Vagina (tissue), 2 donors: ENCODE measurements at regions not wholly inside any gene's neighbourhood (a gene's known extent, or its start where the extent isn't known, plus 50 kb on each side); places are given as distances from the start of the nearest gene placed in this dataset.

Source experiments
- CTCF ChIP-seq, 3 experiments: fragments of 450-650 bp in 2 of 3; fragments of 200-600 bp in 1 of 3; sonication (generic) in 1 of 3; IDR thresholded peaks; one replicate each; pipeline ENCODE4 v1.5.1; 2017 to 2019; ENCODE audit warnings: antibody characterized with exemption in 3 of 3, mild to moderate bottlenecking in 2 of 3, moderate library complexity in 2 of 3
- POLR2A ChIP-seq, 2 donors: fragments of 450-650 bp; IDR thresholded peaks; one replicate each; pipeline ENCODE4 v1.6.1; 2017; ENCODE audit warnings: antibody characterized with exemption in 2 of 2, mild to moderate bottlenecking in 2 of 2, moderate library complexity in 2 of 2
- POLR2AphosphoS5 ChIP-seq, 2 donors: sonication (generic); formaldehyde crosslinking; IDR thresholded peaks; one replicate each; pipeline ENCODE4 v1.9.0; 2017; ENCODE audit warnings: antibody characterized with exemption in 2 of 2, mild to moderate bottlenecking in 2 of 2, low read depth in 1 of 2; ENCODE audit not compliant: insufficient read depth in 1 of 2

GRCh38 chr11:26843539-26843938 is 121.7 kb upstream of the SLC5A12 start:
- TF ChIP-seq CTCF (IDR thresholded peaks at IDR 0.05) (no peak), POLR2AphosphoS5 (IDR thresholded peaks at IDR 0.05; ENCODE audit: insufficient read depth in 1 of 2, low read depth in 1 of 2) (no peak), POLR2A (IDR thresholded peaks at IDR 0.05) (no peak)
